BJ (cell line): ENCODE measurements at regions not wholly inside any gene's neighbourhood (a gene's known extent, or its start where the extent isn't known, plus 50 kb on each side); places are given as distances from the start of the nearest gene placed in this dataset.

Experiments used
- CTCF ChIA-PET: fragments of 350-600 bp; formaldehyde crosslinking; extraction: SDS; loops from one replicate; lab custom pipeline; 2021; ENCODE audit warnings: antibody characterized with exemption, inconsistent platforms; lab: Yijun Ruan, JAX
- POLR2A ChIA-PET: fragments of 300-600 bp; sonication (Branson Sonifier 250); formaldehyde crosslinking; extraction: SDS; loops from one replicate; lab custom pipeline; 2021; ENCODE audit warnings: antibody characterized with exemption; lab: Charles Lee
- DNase-seq: peaks from one replicate; pipeline ENCODE4 v3.0.0-alpha.2; 2011; ENCODE audit warnings: low read depth
- H3K27me3 ChIP-seq: 2 replicates; pipeline ENCODE4 v1.6.0; 2011; ENCODE audit warnings: low read length; ENCODE audit not compliant: control insufficient read depth, insufficient read depth
- H3K36me3 ChIP-seq: 2 replicates; pipeline ENCODE4 v1.5.1; 2011; ENCODE audit warnings: low read length; ENCODE audit not compliant: control insufficient read depth, insufficient read depth
- H3K4me3 ChIP-seq: 2 replicates; pipeline ENCODE4 v1.5.1; 2011; ENCODE audit warnings: low read depth, mild to moderate bottlenecking, control low read depth, low read length
- TF ChIP-seq, protein P1 (sequence below): IDR thresholded peaks from 2 replicates; pipeline ENCODE4 v1.5.1; 2011; ENCODE audit warnings: low read depth, mild to moderate bottlenecking, control low read depth, inconsistent platforms, low read length, moderate library complexity; ENCODE audit not compliant: insufficient read depth

DNA sequence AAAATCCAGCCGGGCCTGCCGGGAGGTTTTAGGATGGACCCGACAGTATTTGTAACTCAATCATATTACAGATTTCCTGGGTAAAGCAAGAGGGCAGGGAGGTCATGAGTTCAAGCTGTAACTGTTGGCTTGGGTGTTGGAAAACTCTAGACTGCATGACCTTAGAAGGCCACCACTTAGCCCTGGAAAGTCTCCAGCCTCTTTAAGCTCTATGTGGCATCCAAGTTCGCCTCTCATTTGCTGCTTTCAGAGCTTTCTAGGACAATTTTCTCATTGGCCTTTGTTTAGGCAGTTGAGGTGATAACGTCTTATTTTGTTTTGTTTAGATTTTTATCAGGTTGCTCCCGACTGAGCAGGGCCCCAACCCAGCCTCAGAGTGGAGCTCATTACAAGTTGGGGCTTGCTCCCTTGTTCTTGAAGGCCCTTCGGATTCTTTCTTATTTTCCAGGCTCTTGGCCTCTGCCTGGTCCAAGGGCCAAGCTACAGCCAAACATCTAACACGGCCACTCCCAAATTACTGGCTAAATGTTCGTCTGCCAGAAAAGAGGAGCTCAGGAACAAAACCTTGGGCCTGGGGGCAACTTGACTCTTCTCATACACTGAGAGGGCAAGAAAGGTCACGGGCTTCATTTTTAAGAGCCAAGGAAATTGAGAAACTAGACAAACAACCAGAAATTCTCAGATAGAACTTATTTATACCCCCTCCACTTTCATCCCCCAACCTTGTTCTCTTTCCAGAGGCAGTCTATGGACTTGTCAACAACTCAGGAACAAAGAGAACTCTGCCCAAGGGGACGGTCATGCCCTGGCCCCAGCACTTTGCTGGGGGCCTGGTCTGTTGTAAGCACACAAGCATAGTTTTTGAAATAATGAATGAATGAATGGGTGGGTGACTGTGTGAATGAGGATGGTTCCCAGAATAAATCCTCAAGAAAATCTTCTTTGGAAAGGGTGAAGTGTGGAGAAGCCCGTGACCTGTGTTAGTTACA is 526.9 kb downstream of the BNC2 start:
- ChIA-PET POLR2A (interaction anchor here (0.6 kb wide), 1 partner anchor 58 kb away, joined by 4 read pairs; no protein-coding TSS in a partner anchor), CTCF (interaction anchor here (0.6 to 1.5 kb wide), 2 partner anchors 9 to 796 kb away, joined by 3 read pairs; no protein-coding TSS in a partner anchor)
- no peak overlapping the region for H3K4me3 ChIP-seq
- H3K36me3 ChIP-seq: no peaks in the 10 kb centered on the region
- no peak for DNase-seq
- no peaks in the 10 kb centered on the region for H3K27me3 ChIP-seq
- TF ChIP-seq, protein P1, sequence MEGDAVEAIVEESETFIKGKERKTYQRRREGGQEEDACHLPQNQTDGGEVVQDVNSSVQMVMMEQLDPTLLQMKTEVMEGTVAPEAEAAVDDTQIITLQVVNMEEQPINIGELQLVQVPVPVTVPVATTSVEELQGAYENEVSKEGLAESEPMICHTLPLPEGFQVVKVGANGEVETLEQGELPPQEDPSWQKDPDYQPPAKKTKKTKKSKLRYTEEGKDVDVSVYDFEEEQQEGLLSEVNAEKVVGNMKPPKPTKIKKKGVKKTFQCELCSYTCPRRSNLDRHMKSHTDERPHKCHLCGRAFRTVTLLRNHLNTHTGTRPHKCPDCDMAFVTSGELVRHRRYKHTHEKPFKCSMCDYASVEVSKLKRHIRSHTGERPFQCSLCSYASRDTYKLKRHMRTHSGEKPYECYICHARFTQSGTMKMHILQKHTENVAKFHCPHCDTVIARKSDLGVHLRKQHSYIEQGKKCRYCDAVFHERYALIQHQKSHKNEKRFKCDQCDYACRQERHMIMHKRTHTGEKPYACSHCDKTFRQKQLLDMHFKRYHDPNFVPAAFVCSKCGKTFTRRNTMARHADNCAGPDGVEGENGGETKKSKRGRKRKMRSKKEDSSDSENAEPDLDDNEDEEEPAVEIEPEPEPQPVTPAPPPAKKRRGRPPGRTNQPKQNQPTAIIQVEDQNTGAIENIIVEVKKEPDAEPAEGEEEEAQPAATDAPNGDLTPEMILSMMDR: no peak

DNA sequence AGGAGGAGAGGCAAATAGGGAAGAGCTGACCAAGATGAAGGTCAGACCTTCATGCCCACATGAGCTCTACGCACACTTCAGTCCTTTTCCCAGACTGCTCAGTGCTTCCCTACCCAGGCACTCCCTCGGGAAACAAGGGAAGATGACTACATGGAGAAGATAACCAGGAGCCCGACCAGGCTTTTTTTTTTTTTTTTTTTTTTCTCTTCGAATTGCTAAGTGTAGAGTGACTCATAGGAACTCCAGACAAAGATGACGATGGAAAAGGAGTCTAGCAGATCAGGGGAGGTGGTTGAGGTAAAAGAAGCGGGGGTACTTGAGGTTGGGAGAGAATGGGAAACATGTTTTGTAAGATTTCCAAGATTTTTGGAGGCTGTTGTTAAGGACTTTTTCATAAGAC is 526.1 kb downstream of the BNC2 start:
- POLR2A ChIA-PET: interaction anchor here (0.6 kb wide), 1 partner anchor 59 kb away, joined by 4 read pairs; no protein-coding TSS in a partner anchor
- Histone ChIP-seq H3K36me3 (no peaks in the 10 kb centered on the region), H3K4me3 (no peak overlapping the region), H3K27me3 (no peaks in the 10 kb centered on the region)
- TF ChIP-seq, protein P1: no peak
- CTCF ChIA-PET: interaction anchor here (1.5 kb wide), 1 partner anchor 8 kb away, joined by 3 read pairs; no protein-coding TSS in a partner anchor
- DNase-seq: peak; percentile 83

DNA sequence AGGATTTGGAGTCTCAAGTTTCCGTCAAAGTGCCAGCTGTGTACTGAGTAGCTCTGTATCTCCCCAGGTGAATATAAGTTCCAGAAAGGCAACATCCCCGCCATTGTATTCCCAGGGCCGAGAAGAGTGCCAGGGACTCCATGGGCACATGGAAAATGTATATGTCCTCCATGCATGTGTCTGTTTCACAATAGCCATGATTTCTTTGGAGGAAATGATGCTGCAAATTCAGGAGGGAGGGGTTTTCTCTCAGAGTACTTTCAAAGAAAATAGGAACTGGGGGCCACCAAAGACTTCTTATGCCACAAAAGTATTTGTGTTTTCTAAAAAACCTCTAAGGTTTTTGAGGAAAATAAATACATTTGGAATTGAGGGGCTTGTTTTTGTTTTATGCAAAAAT is 524.6 kb downstream of the BNC2 start:
- H3K27me3 ChIP-seq: no peaks in the 10 kb centered on the region
- ChIA-PET CTCF (interaction anchor here (1.3 kb wide), 1 partner anchor 15 kb away, joined by 3 read pairs; no protein-coding TSS in a partner anchor), POLR2A (no interaction called here)
- H3K36me3 ChIP-seq: no peaks in the 10 kb centered on the region
- TF ChIP-seq, protein P1: no peak
- DNase-seq: no peak
- H3K4me3 ChIP-seq: no peak overlapping the region

DNA sequence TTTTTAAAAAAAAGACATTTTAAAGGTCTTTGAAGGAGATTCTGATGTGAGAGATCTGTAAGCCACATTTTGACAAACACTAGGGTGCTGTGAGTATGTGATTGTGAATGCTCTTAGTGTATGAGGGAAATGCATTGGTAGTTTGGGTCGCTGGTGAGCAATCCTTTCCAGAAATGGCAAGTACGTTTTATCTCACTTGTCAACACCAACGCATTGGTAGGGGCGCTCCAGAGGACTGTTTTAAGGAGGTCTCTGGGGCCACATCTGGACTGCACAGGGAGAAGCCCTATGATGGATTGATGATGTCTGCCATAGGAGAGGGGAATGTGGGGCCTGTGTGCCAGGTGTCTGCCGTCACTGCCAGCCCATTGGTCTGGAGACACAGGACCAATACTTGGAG is 522.6 kb downstream of the BNC2 start:
- H3K27me3 ChIP-seq: no peaks in the 10 kb centered on the region
- no peaks in the 10 kb centered on the region for H3K36me3 ChIP-seq
- TF ChIP-seq, protein P1: no peak
- POLR2A ChIA-PET: no interaction called here
- H3K4me3 ChIP-seq: no peak overlapping the region
- CTCF ChIA-PET: no interaction called here
- no peak for DNase-seq

DNA sequence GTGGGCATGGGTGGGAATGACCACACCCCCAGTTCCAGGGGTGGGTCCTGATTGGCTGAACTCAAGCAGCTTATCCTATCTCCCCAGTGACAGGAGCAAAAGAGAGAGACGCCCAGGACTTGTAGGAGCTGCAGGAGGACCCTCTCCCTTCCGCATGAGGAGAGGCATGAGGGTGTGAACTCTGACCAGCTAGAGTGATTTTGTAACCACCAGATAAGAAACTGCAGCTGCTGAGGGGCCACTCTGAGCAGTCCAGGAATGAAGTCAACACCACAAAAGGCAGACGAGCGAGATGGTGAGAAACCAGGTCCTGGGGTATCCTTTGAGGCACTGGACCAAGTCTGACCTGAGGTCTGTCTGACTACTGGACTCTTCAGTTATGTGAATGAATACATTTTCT is 521.9 kb downstream of the BNC2 start:
- ChIA-PET CTCF (no interaction called here), POLR2A (no interaction called here)
- Histone ChIP-seq H3K27me3 (no peaks in the 10 kb centered on the region), H3K36me3 (no peaks in the 10 kb centered on the region), H3K4me3 (no peak overlapping the region)
- DNase-seq: no peak
- TF ChIP-seq, protein P1: no peak
